Common myeloid progenitor, CD34-positive (primary cell): ENCODE measurements at regions not wholly inside any gene's neighbourhood (a gene's known extent, or its start where the extent isn't known, plus 50 kb on each side); places are given as distances from the start of the nearest gene placed in this dataset.

Experiments used
- CTCF ChIA-PET: fragments of 350-600 bp; sonication (Branson Sonifier 250); formaldehyde crosslinking; loops from one replicate; lab custom pipeline; 2021; ENCODE audit warnings: antibody characterized with exemption; lab: Charles Lee
- POLR2A ChIA-PET: fragments of 350-600 bp; sonication (Branson Sonifier 250); formaldehyde crosslinking; loops from one replicate; lab custom pipeline; 2021; ENCODE audit warnings: antibody characterized with exemption; lab: Charles Lee
- DNase-seq, 3 donors: peaks; one replicate each; pipeline versions ENCODE4 v3.0.0 to v3.0.0-alpha.2; 2013
- H3K27ac ChIP-seq, 2 experiments: 1 replicate in 1 of 2; 2 replicates in 1 of 2; pipeline ENCODE4 v1.7.0; 2013; ENCODE audit warnings: inconsistent platforms in 2 of 2, low read length in 2 of 2, mild to moderate bottlenecking in 2 of 2, low read depth in 1 of 2, moderate library complexity in 1 of 2; ENCODE audit not compliant: severe bottlenecking in 2 of 2, insufficient read depth in 1 of 2, poor library complexity in 1 of 2
- H3K27me3 ChIP-seq, 5 experiments: replicated peaks in 2 of 5; 1 replicate in 3 of 5; 2 replicates in 2 of 5; pipeline versions ENCODE4 v1.6.1 to v1.7.0; 2013; ENCODE audit warnings: low read length in 4 of 5, mild to moderate bottlenecking in 2 of 5, moderate library complexity in 2 of 5, inconsistent platforms in 1 of 5; ENCODE audit not compliant: insufficient read depth in 5 of 5, control insufficient read depth in 4 of 5
- H3K36me3 ChIP-seq, 4 experiments: 1 replicate in 2 of 4; 2 replicates in 2 of 4; pipeline versions ENCODE4 v1.6.1 to v1.7.0; 2013; ENCODE audit warnings: low read length in 3 of 4, control low read depth in 1 of 4, mild to moderate bottlenecking in 1 of 4; ENCODE audit not compliant: control insufficient read depth in 4 of 4, insufficient read depth in 4 of 4
- H3K4me1 ChIP-seq, 4 experiments: 1 replicate in 3 of 4; 2 replicates in 1 of 4; pipeline versions ENCODE4 v1.6.1 to v1.7.1; 2013; ENCODE audit warnings: low read length in 3 of 4, mild to moderate bottlenecking in 3 of 4, control low read depth in 1 of 4, inconsistent platforms in 1 of 4, moderate library complexity in 1 of 4; ENCODE audit not compliant: control insufficient read depth in 4 of 4, insufficient read depth in 4 of 4; ENCODE audit errors: control extremely low read depth in 1 of 4
- H3K4me3 ChIP-seq, 7 experiments: 1 replicate in 4 of 7; 2 replicates in 3 of 7; pipeline versions ENCODE4 v1.5.1 to v1.7.0; 2013; ENCODE audit warnings: mild to moderate bottlenecking in 7 of 7, low read length in 6 of 7, moderate library complexity in 6 of 7, inconsistent platforms in 2 of 7, low read depth in 2 of 7, control low read depth in 1 of 7; ENCODE audit not compliant: insufficient read depth in 4 of 7, control insufficient read depth in 1 of 7; ENCODE audit errors: extremely low read depth in 1 of 7
- H3K9me3 ChIP-seq, 5 experiments: 1 replicate in 4 of 5; 2 replicates in 1 of 5; pipeline versions ENCODE4 v1.6.1 to v1.7.1; 2013; ENCODE audit warnings: low read length in 4 of 5, mild to moderate bottlenecking in 2 of 5, inconsistent platforms in 1 of 5, low read depth in 1 of 5, moderate library complexity in 1 of 5; ENCODE audit not compliant: control insufficient read depth in 4 of 5, insufficient read depth in 2 of 5; ENCODE audit errors: control extremely low read depth in 1 of 5
- WGBS: methylation state at CpG from one replicate; pipeline ENCODE4 v1.1.5; 2013; ENCODE audit not compliant: insufficient coverage; 5-methylcytosine and 5-hydroxymethylcytosine counted together

DNA sequence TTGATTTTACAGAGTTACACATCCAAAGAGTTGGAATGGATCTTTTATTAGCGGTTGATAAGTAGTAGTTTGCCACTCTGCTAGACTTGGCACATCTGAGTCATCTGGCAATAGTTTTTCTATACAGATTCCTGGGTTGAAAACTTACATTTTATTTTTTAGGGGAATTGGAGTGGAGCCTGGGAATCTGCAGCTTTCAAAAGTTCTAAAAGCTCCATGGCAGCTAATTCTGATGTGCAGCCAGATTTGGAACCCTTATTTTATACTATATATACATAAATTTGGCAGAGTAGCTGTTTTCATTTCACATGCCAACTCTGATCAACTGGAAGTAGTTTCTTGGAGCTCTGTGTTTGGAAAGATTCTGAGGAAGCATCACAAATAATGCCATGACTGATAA, 715.5 kb downstream of the TLR4 start:
- Histone ChIP-seq H3K36me3 (no peaks in the 10 kb centered on the region), H3K27ac (no peak overlapping the region), H3K27me3 (peaks cover 0 to 2% (median 0%) of the 10 kb centered on the region in 5 experiments), H3K4me3 (no peak overlapping the region), H3K9me3 (no peaks in the 10 kb centered on the region), H3K4me1 (no peaks in the 10 kb centered on the region)
- DNase-seq, result no peak
- ChIA-PET CTCF (no interaction called here), POLR2A (no interaction called here)
- 100% methylated on average over 1 of the region's 1 CpG for WGBS

DNA sequence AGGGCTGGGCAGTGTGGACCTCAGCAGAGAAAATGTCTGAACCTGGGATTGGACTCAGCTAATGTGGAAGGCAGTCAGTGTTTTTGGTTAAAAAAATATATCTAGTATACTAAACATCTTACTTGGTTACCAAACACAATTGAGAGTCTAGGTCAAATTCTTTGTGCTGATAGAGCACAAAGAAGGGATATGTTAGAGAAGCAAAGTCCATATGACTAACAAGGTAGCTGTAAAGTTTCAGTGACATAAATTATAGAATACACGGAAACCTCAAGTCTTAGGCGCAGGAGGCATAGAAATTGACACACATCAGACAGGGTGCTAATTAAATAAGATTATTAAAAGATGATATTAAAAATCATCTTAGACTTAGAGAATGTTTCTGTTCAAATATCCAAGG, 718.3 kb downstream of the TLR4 start:
- no peak for DNase-seq
- WGBS, result no CpG with 5 or more reads among the region's 2 CpGs
- POLR2A ChIA-PET, result no interaction called here

DNA sequence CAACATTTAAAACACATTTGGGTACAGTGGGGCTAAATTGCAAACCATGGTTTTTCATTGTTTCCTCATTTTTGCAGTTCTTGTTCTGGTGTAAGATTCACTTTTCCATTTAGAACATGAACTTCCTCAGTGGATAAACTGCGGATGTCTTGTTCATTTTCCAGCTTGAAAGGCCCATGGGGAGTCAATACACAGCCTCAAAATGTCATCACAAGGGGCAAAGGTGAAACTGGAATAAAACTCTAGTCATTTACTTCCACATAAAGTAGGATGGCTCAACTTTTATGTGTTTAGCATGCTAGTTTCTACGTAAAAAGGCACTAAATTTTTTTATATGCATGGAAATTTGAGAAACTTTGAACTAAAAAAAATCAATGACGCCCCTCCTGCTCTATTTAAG, 718.8 kb downstream of the TLR4 start:
- POLR2A ChIA-PET, result no interaction called here
- WGBS, result no CpG with 5 or more reads among the region's 3 CpGs
- no peaks in the 10 kb centered on the region for H3K27me3 ChIP-seq

More for the DNA sequence above, 718.3 kb downstream of the TLR4 start:
- no peaks in the 10 kb centered on the region for H3K27me3 ChIP-seq
- H3K4me1 ChIP-seq, result no peaks in the 10 kb centered on the region
- no peaks in the 10 kb centered on the region for H3K9me3 ChIP-seq
- H3K4me3 ChIP-seq, result no peak overlapping the region
- H3K27ac ChIP-seq, result no peak overlapping the region
- H3K36me3 ChIP-seq, result no peaks in the 10 kb centered on the region
- CTCF ChIA-PET, result no interaction called here

DNA sequence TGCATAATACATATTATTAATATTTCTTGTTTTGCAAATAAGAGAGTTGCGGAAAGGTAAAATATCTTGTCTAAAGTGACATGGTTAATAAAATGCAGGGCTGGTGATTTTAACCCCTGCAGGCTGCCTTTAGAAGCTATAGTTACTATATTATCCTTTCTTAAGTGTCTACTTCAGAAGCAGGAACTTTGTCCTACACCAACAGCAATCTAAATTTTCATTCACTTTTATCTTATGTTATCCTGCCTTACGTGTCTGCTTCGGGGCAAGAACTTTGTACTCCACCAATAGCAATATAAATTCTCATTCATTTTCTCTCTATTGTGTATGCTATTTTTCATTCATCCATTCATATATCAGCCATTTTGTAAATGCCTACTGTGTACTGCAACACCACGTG, 719.5 kb downstream of the TLR4 start:
- no peak for DNase-seq
- Histone ChIP-seq H3K4me1 (no peaks in the 10 kb centered on the region), H3K4me3 (no peak overlapping the region), H3K27ac (no peak overlapping the region), H3K27me3 (no peaks in the 10 kb centered on the region), H3K36me3 (no peaks in the 10 kb centered on the region), H3K9me3 (no peaks in the 10 kb centered on the region)
- ChIA-PET CTCF (no interaction called here), POLR2A (no interaction called here)
- WGBS, result 100% methylated on average over 1 of the region's 4 CpGs

More for the DNA sequence above, 718.8 kb downstream of the TLR4 start:
- Histone ChIP-seq H3K4me1 (no peaks in the 10 kb centered on the region), H3K36me3 (no peaks in the 10 kb centered on the region), H3K9me3 (no peaks in the 10 kb centered on the region), H3K4me3 (no peak overlapping the region), H3K27ac (no peak overlapping the region)
- CTCF ChIA-PET, result no interaction called here
- DNase-seq, result no peak

DNA sequence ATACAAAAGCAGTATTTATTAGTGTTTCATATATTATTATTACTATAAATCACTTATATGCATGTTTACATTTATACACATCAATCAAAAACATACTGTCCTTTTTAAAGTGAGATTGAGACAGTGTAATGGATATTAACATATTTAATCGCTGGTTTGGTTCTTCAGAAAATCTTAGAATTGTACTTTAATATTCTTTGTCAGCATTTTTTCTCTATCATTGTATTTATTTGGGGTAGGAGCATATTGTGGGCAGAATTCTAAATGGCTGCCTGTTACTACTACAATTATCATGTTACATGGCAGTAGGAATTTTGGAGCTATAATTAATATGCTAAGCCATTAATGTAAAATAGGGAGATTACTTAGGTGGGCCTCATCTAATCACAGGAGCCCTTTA, 722.6 kb downstream of the TLR4 start:
- CTCF ChIA-PET, result no interaction called here
- POLR2A ChIA-PET, result no interaction called here
- no CpG with 5 or more reads among the region's 1 CpG for WGBS
- Histone ChIP-seq H3K4me1 (no peaks in the 10 kb centered on the region), H3K9me3 (no peaks in the 10 kb centered on the region), H3K27ac (no peak overlapping the region), H3K4me3 (no peak overlapping the region), H3K27me3 (no peaks in the 10 kb centered on the region), H3K36me3 (no peaks in the 10 kb centered on the region)
- no peak for DNase-seq

DNA sequence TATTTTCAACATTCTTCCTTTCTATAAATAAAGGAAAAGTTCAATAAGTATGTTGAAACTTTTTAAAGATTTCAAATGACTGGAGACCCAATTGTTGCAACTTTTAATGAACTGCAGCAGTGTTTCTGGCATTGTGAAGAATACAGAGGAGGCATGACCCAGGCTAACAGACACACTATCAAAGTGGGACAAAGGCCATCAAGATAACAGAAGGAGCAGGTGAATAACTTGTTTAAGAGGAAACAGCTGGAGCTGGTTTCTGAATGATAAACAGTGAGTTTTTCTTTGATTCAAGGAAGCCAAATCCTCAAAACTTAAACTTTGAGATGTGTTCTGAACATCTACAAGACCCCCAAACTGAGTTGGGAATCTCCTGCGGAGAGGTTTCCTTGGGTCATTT, 734.6 kb downstream of the TLR4 start:
- no peaks in the 10 kb centered on the region for H3K36me3 ChIP-seq
- no peaks in the 10 kb centered on the region for H3K27me3 ChIP-seq
- H3K9me3 ChIP-seq, result no peaks in the 10 kb centered on the region
- CTCF ChIA-PET, result no interaction called here
- WGBS, result no CpG with 5 or more reads among the region's 1 CpG
- DNase-seq, result no peak
- H3K4me1 ChIP-seq, result no peaks in the 10 kb centered on the region
- POLR2A ChIA-PET, result no interaction called here
- no peak overlapping the region for H3K27ac ChIP-seq
- H3K4me3 ChIP-seq, result no peak overlapping the region

DNA sequence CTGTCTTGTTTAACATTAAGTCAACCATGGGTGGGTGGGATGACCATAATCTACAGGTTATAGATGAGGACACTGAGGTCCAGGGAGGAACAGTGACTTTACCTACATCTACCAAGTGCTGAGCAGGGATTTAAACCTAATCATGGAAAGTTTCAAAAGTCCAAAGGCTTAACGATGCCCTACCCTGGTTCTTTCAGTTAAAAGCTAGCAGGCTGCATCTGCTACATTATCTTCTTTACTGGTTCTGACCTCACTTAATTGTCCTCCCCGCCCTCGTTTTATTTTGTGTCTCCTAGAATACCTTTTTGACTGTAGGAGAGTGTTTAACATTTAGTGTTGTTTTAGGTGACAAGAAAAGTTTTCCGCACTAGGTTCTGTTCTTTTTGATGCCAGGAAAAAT, 735.2 kb downstream of the TLR4 start:
- WGBS, result 100% methylated on average over 1 of the region's 4 CpGs

More for the DNA sequence above, 735.2 kb downstream of the TLR4 start:
- no peaks in the 10 kb centered on the region for H3K9me3 ChIP-seq
- H3K27me3 ChIP-seq, result no peaks in the 10 kb centered on the region
- ChIA-PET POLR2A (no interaction called here), CTCF (no interaction called here)
- H3K36me3 ChIP-seq, result no peaks in the 10 kb centered on the region
- H3K4me1 ChIP-seq, result no peaks in the 10 kb centered on the region
- no peak overlapping the region for H3K27ac ChIP-seq
- no peak overlapping the region for H3K4me3 ChIP-seq
- DNase-seq, result no peak
